ENCODE measurements at regions not wholly inside any gene's neighbourhood (a gene's known extent, or its start where the extent isn't known, plus 50 kb on each side); places are given as distances from the start of the nearest gene placed in this dataset.

DNA sequence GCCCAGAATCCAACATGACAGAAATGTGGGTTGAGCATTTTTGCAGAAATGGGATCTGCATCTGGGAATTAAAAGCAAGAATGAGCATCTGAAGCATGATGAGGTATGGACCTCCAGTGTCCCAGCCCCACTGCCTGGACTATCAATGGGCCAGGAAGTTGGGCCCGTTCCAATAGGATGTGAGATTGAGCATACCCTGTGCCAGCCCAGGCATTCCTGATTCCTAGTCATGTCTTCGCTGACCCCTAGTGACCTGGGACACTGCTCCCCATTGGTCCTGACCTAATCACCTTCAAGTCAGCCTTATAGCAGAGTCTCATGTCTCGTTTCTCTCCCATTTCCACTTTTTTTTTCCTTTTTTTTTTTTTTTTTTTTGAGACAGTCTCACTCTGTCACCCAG, 197.4 kb upstream of the IRX2 start:
- TF ChIP-seq EP300 (IDR thresholded peaks at IDR 0.05) (no peak), POLR2A (IDR thresholded peaks at IDR 0.05) (no peak), POLR2AphosphoS5 (IDR thresholded peaks at IDR 0.05) (no peak)
